Esophagus muscularis mucosa (tissue), 3 donors: ENCODE measurements at regions not wholly inside any gene's neighbourhood (a gene's known extent, or its start where the extent isn't known, plus 50 kb on each side); places are given as distances from the start of the nearest gene placed in this dataset.

Experiments
- POLR2AphosphoS5 ChIP-seq, 2 donors: sonication (generic); formaldehyde crosslinking; IDR thresholded peaks; one replicate each; pipeline ENCODE4 v1.6.1; 2017; ENCODE audit warnings: antibody characterized with exemption in 2 of 2
- TF ChIP-seq, protein P1 (sequence below), 3 experiments: fragments of 200-600 bp in 2 of 3; fragments of 450-650 bp in 1 of 3; sonication (generic) in 2 of 3; IDR thresholded peaks; one replicate each; pipeline ENCODE4 v1.5.1; 2017 to 2019; ENCODE audit warnings: antibody characterized with exemption in 3 of 3, mild to moderate bottlenecking in 2 of 3, moderate library complexity in 1 of 3

DNA sequence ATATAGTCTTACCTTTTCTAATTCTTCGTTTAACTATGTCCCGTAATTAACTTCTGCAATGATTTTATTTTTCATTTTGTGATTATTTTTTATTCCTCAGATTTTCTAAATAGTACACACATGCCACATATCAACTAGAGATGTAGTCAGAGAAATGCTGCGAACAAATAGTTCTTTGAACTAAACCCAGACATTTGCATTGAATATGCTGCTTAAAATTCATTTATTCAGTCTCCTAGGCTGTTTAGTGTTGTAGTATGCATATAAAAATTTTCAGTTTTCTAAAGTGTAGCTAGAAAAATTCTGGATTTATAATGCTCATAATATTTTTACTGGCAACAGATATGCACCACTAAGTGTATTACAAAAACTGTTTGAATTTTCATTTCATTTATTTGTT lies 68.9 kb upstream of the SLC38A11 start:
- TF ChIP-seq, protein P1, sequence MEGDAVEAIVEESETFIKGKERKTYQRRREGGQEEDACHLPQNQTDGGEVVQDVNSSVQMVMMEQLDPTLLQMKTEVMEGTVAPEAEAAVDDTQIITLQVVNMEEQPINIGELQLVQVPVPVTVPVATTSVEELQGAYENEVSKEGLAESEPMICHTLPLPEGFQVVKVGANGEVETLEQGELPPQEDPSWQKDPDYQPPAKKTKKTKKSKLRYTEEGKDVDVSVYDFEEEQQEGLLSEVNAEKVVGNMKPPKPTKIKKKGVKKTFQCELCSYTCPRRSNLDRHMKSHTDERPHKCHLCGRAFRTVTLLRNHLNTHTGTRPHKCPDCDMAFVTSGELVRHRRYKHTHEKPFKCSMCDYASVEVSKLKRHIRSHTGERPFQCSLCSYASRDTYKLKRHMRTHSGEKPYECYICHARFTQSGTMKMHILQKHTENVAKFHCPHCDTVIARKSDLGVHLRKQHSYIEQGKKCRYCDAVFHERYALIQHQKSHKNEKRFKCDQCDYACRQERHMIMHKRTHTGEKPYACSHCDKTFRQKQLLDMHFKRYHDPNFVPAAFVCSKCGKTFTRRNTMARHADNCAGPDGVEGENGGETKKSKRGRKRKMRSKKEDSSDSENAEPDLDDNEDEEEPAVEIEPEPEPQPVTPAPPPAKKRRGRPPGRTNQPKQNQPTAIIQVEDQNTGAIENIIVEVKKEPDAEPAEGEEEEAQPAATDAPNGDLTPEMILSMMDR (IDR thresholded peaks at IDR 0.05): no peak
- no peak for TF ChIP-seq POLR2AphosphoS5 (IDR thresholded peaks at IDR 0.05)
